Endothelial cell of umbilical vein (primary cell): ENCODE measurements at regions not wholly inside any gene's neighbourhood (a gene's known extent, or its start where the extent isn't known, plus 50 kb on each side); places are given as distances from the start of the nearest gene placed in this dataset.

Source experiments
- BruUV-seq: library from RNA; stranded (reverse); fragments of 400-500 nt; replicated peaks from 2 replicates; lab custom pipeline; 2021; lab: Mats Ljungman, UMichigan
- CTCF ChIA-PET: fragments of 300-600, 350-600 bp; sonication (Branson Sonifier 250); formaldehyde crosslinking; loops from one replicate; lab custom pipeline; 2021; ENCODE audit warnings: antibody characterized with exemption, inconsistent platforms; lab: Charles Lee
- POLR2A ChIA-PET: fragments of 300-600, 350-600 bp; sonication (Branson Sonifier 250); formaldehyde crosslinking; loops from one replicate; lab custom pipeline; 2021; ENCODE audit warnings: antibody characterized with exemption, inconsistent platforms; lab: Charles Lee
- DNase-seq: peaks from one replicate; pipeline ENCODE4 v3.0.0-alpha.2; 2011; ENCODE audit warnings: low read depth, low spot score
- FAIRE-seq: peaks from 2 replicates; lab custom pipeline; 2011; peaks lifted over from hg19 to GRCh38; lab: Jason Lieb, UNC
- H2AFZ ChIP-seq: 2 replicates; pipeline ENCODE4 v1.6.0; 2012; ENCODE audit warnings: low read depth, low read length, control low read depth, inconsistent platforms
- H3K27ac ChIP-seq: 2 replicates; pipeline ENCODE4 v1.5.1; 2011; ENCODE audit warnings: low read depth, mild to moderate bottlenecking, control low read depth, low read length, moderate library complexity; ENCODE audit not compliant: insufficient read depth
- H3K27me3 ChIP-seq, 2 experiments: 2 replicates each; pipeline versions ENCODE4 v1.6.0 to v1.6.1; 2011; ENCODE audit warnings: low read length in 2 of 2, mixed read lengths in 1 of 2; ENCODE audit not compliant: control insufficient read depth in 2 of 2, insufficient read depth in 2 of 2
- H3K36me3 ChIP-seq, 2 experiments: 2 replicates in 1 of 2; 3 replicates in 1 of 2; pipeline ENCODE4 v1.5.1; 2011; ENCODE audit warnings: low read length in 2 of 2, mild to moderate bottlenecking in 1 of 2, moderate library complexity in 1 of 2; ENCODE audit not compliant: control insufficient read depth in 2 of 2, insufficient read depth in 2 of 2; ENCODE audit errors: extremely low read depth in 1 of 2
- H3K4me1 ChIP-seq: 3 replicates; pipeline ENCODE4 v1.5.1; 2011; ENCODE audit warnings: mild to moderate bottlenecking, low read length; ENCODE audit not compliant: control insufficient read depth, insufficient read depth; ENCODE audit errors: extremely low read depth
- H3K4me2 ChIP-seq: 2 replicates; pipeline ENCODE4 v1.6.1; 2011; ENCODE audit warnings: low read length, control low read depth, mixed read lengths; ENCODE audit not compliant: insufficient read depth
- H3K4me3 ChIP-seq, 3 experiments: fragments of 200-600 bp in 1 of 3; sonication (generic), shearing (Covaris generic) in 1 of 3; replicated peaks in 1 of 3; 2 replicates each; pipeline ENCODE4 v1.5.1; 2011 to 2016; ENCODE audit warnings: control low read depth in 3 of 3, low read length in 3 of 3, mild to moderate bottlenecking in 2 of 3, inconsistent platforms in 1 of 3, low read depth in 1 of 3, moderate library complexity in 1 of 3; ENCODE audit not compliant: insufficient read depth in 1 of 3
- H3K79me2 ChIP-seq: 2 replicates; pipeline ENCODE4 v1.6.0; 2012; ENCODE audit warnings: low read length, inconsistent platforms; ENCODE audit not compliant: control insufficient read depth, insufficient read depth
- H3K9ac ChIP-seq: replicated peaks from 2 replicates; pipeline ENCODE3; 2011; ENCODE audit warnings: low read length, control low read depth; ENCODE audit not compliant: insufficient read depth; ENCODE audit errors: extremely low read depth
- H3K9me1 ChIP-seq: replicated peaks from 3 replicates; pipeline ENCODE4 v1.6.0; 2011; ENCODE audit warnings: mild to moderate bottlenecking, low read length; ENCODE audit not compliant: control insufficient read depth, insufficient read depth; ENCODE audit errors: extremely low read depth
- H3K9me3 ChIP-seq: replicated peaks from 2 replicates; pipeline ENCODE4 v1.5.1; 2012; ENCODE audit warnings: low read length, inconsistent platforms; ENCODE audit not compliant: control insufficient read depth, insufficient read depth
- H4K20me1 ChIP-seq: replicated peaks from 2 replicates; pipeline ENCODE3; 2011; ENCODE audit warnings: mild to moderate bottlenecking, low read length; ENCODE audit not compliant: control insufficient read depth, insufficient read depth; ENCODE audit errors: extremely low read depth
- EZH2 ChIP-seq: IDR thresholded peaks from 2 replicates; pipeline ENCODE4 v1.6.1; 2012; ENCODE audit warnings: borderline replicate concordance, low read depth, mild to moderate bottlenecking, moderate library complexity, low read length, inconsistent platforms; ENCODE audit not compliant: severe bottlenecking
- GATA2 ChIP-seq: IDR thresholded peaks from 2 replicates; pipeline ENCODE4 v1.7.0; 2011; ENCODE audit warnings: low read depth, mild to moderate bottlenecking, moderate library complexity, mixed read lengths, low read length; ENCODE audit not compliant: insufficient read length, insufficient read depth
- JUN ChIP-seq: IDR thresholded peaks from 2 replicates; pipeline ENCODE4 v1.6.1; 2011; ENCODE audit warnings: borderline replicate concordance, low read depth; ENCODE audit not compliant: insufficient read length, insufficient read depth
- POLR2AphosphoS5 ChIP-seq: IDR thresholded peaks from 2 replicates; pipeline ENCODE4 v1.6.1; 2012; ENCODE audit warnings: low read depth, mild to moderate bottlenecking, control low read depth, low read length, moderate library complexity; ENCODE audit not compliant: insufficient read depth
- dilution Hi-C: fragments of 300-500 bp; cut with MboI; formaldehyde crosslinking; loops from one replicate; pipeline ENCODE4 v1.15.0; 2019; ENCODE audit warnings: low sequenced_read_pairs; ENCODE audit not compliant: extremely low pct_ligation_motif_present
- intact Hi-C: fragments of 100-400 bp; cut with micrococcal nuclease; formaldehyde crosslinking; loops from one replicate; pipeline ENCODE4 v1.10.0; 2022
- TF ChIP-seq, protein P1 (sequence below): IDR thresholded peaks from 2 replicates; pipeline ENCODE4 v1.6.1; 2011; ENCODE audit not compliant: insufficient read depth, insufficient read length
- TF ChIP-seq, protein P2 (sequence below), 2 donors: IDR thresholded peaks; 1 replicate in 1 of 2; 2 replicates in 1 of 2; pipeline ENCODE4 v1.5.1; 2011; ENCODE audit warnings: low read length in 2 of 2, mild to moderate bottlenecking in 2 of 2, moderate library complexity in 2 of 2, control low read depth in 1 of 2, inconsistent platforms in 1 of 2, low read depth in 1 of 2; ENCODE audit not compliant: insufficient read depth in 1 of 2; ENCODE audit errors: extremely low read depth in 1 of 2

DNA sequence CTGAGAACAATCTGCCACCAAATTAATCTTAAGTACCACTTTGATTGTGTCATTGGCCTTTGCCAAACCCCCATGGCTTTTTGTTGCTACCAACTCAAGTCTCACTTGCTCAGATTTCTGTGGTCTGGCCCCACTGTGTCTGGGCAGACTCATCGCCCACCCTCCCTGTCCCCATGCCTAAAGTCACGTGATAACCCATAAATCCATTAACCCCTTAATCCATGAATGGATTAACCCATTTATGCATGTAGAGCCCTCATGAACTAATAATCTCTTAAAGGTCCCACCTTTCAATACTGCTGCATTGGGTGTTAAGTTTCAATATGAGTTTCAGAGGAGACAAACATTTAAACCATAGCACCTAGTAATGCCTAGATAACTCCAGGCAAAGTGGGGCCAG is 78.5 kb upstream of the BLTP1 start:
- TF ChIP-seq JUN (no peak), POLR2AphosphoS5 (no peak), GATA2 (no peak), EZH2 (no peak)
- TF ChIP-seq, protein P1, sequence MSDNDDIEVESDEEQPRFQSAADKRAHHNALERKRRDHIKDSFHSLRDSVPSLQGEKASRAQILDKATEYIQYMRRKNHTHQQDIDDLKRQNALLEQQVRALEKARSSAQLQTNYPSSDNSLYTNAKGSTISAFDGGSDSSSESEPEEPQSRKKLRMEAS: no peak
- TF ChIP-seq, protein P2, sequence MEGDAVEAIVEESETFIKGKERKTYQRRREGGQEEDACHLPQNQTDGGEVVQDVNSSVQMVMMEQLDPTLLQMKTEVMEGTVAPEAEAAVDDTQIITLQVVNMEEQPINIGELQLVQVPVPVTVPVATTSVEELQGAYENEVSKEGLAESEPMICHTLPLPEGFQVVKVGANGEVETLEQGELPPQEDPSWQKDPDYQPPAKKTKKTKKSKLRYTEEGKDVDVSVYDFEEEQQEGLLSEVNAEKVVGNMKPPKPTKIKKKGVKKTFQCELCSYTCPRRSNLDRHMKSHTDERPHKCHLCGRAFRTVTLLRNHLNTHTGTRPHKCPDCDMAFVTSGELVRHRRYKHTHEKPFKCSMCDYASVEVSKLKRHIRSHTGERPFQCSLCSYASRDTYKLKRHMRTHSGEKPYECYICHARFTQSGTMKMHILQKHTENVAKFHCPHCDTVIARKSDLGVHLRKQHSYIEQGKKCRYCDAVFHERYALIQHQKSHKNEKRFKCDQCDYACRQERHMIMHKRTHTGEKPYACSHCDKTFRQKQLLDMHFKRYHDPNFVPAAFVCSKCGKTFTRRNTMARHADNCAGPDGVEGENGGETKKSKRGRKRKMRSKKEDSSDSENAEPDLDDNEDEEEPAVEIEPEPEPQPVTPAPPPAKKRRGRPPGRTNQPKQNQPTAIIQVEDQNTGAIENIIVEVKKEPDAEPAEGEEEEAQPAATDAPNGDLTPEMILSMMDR (IDR thresholded peaks at IDR 0.05; ENCODE audit: extremely low read depth in 1 of 2, insufficient read depth in 1 of 2, low read depth in 1 of 2, low read length in 2 of 2): no peak
- H3K79me2 ChIP-seq: no peaks in the 10 kb centered on the region

More for the DNA sequence above, 78.5 kb upstream of the BLTP1 start:
- Histone ChIP-seq H3K4me3 (no peak overlapping the region), H3K4me1 (no peaks in the 10 kb centered on the region), H3K27ac (no peak overlapping the region), H3K9ac (no peak overlapping the region), H4K20me1 (no peaks in the 10 kb centered on the region), H3K9me1 (no peaks in the 10 kb centered on the region), H3K27me3 (peaks cover 0 to 3% of the 10 kb centered on the region in 2 experiments), H2AFZ (no peak overlapping the region), H3K4me2 (no peak overlapping the region), H3K36me3 (no peaks in the 10 kb centered on the region), H3K9me3 (no peaks in the 10 kb centered on the region)
- dilution Hi-C loops (no loop called here), intact Hi-C loops (no loop called here)
- no TSS peak for BruUV-seq
- ChIA-PET POLR2A (no interaction called here), CTCF (no interaction called here)
- no peak for DNase-seq
- no peak for FAIRE-seq
